Testis (tissue), 2 donors: ENCODE measurements at regions not wholly inside any gene's neighbourhood (a gene's known extent, or its start where the extent isn't known, plus 50 kb on each side); places are given as distances from the start of the nearest gene placed in this dataset.

Experiments used
- DNase-seq: peaks from one replicate; pipeline ENCODE4 v3.0.0-alpha.2; 2019
- H3K27ac ChIP-seq, 2 donors: fragments of 200-600 bp; sonication (generic); one replicate each; pipeline ENCODE4 v1.5.1; 2019
- H3K27me3 ChIP-seq: fragments of 200-600 bp; sonication (generic); one replicate; pipeline ENCODE4 v1.5.1; 2019
- H3K36me3 ChIP-seq: fragments of 200-600 bp; sonication (generic); one replicate; pipeline ENCODE4 v1.5.1; 2017; ENCODE audit warnings: low read depth; ENCODE audit errors: missing control alignments
- H3K4me1 ChIP-seq: fragments of 200-600 bp; sonication (generic); one replicate; pipeline ENCODE4 v1.5.1; 2019
- H3K4me3 ChIP-seq, 2 donors: fragments of 200-600 bp; sonication (generic); one replicate each; pipeline ENCODE4 v1.5.1; 2017 to 2019
- H3K9me3 ChIP-seq: fragments of 200-600 bp; sonication (generic); one replicate; pipeline ENCODE4 v1.5.1; 2017
- CTCF ChIP-seq, 3 experiments: fragments of 450-650 bp in 2 of 3; fragments of 200-600 bp in 1 of 3; sonication (generic) in 1 of 3; IDR thresholded peaks; one replicate each; pipeline ENCODE4 v1.5.1; 2016 to 2019; ENCODE audit warnings: antibody characterized with exemption in 3 of 3, mild to moderate bottlenecking in 2 of 3, moderate library complexity in 1 of 3
- POLR2A ChIP-seq: fragments of 450-650 bp; IDR thresholded peaks from one replicate; pipeline ENCODE4 v1.6.1; 2017; ENCODE audit warnings: antibody characterized with exemption, mild to moderate bottlenecking, moderate library complexity
- WGBS, 2 donors: methylation state at CpG; one replicate each; pipeline ENCODE4 v1.1.5; 2018; 5-methylcytosine and 5-hydroxymethylcytosine counted together
- intact Hi-C: fragments of 100-400 bp; cut with DNase I; formaldehyde crosslinking; loops from one replicate; pipeline ENCODE4 v1.15.1; 2023; ENCODE audit warnings: low total_unique reads

GRCh38 chrX:45632506-45632905 is 431.8 kb upstream of the DIPK2B start:
- Histone ChIP-seq H3K36me3 (no peaks in the 10 kb centered on the region), H3K4me1 (no peaks in the 10 kb centered on the region), H3K27ac (no peak overlapping the region), H3K9me3 (no peaks in the 10 kb centered on the region), H3K27me3 (no peaks in the 10 kb centered on the region), H3K4me3 (no peak overlapping the region)
- TF ChIP-seq POLR2A: no peak
- TF ChIP-seq CTCF (IDR thresholded peaks at IDR 0.05): no peak
- 59 to 71% methylated on average over 3 to 14 of the region's 17 CpGs for WGBS, 2 donors
- intact Hi-C loops: no loop called here
- no peak for DNase-seq

GRCh38 chrX:45630078-45630477 is 429.4 kb upstream of the DIPK2B start:
- Histone ChIP-seq H3K4me1 (no peaks in the 10 kb centered on the region), H3K27ac (no peak overlapping the region), H3K27me3 (no peaks in the 10 kb centered on the region), H3K36me3 (no peaks in the 10 kb centered on the region), H3K4me3 (no peak overlapping the region), H3K9me3 (no peaks in the 10 kb centered on the region)
- 94 to 100% methylated on average over 1 of the region's 1 CpG for WGBS, 2 donors
- intact Hi-C loops: no loop called here
- TF ChIP-seq POLR2A (no peak), CTCF (IDR thresholded peaks at IDR 0.05) (no peak)
- DNase-seq: no peak

GRCh38 chrX:45628041-45628440 is 427.4 kb upstream of the DIPK2B start:
- no peaks in the 10 kb centered on the region for H3K36me3 ChIP-seq
- intact Hi-C loops: no loop called here
- no peak for DNase-seq
- no peaks in the 10 kb centered on the region for H3K4me1 ChIP-seq
- WGBS, 2 donors: 40 to 50% methylated on average over 1 of the region's 1 CpG
- H3K27me3 ChIP-seq: no peaks in the 10 kb centered on the region
- H3K4me3 ChIP-seq: no peak overlapping the region
- no peaks in the 10 kb centered on the region for H3K9me3 ChIP-seq
- no peak for TF ChIP-seq CTCF (IDR thresholded peaks at IDR 0.05)
- no peak for TF ChIP-seq POLR2A
- H3K27ac ChIP-seq: no peak overlapping the region

- H3K27me3 ChIP-seq: no peaks in the 10 kb centered on the region
- no peaks in the 10 kb centered on the region for H3K9me3 ChIP-seq
- no peak overlapping the region for H3K4me3 ChIP-seq
- H3K4me1 ChIP-seq: no peaks in the 10 kb centered on the region
- no peak overlapping the region for H3K27ac ChIP-seq
- DNase-seq: no peak
- TF ChIP-seq POLR2A (no peak), CTCF (IDR thresholded peaks at IDR 0.05) (no peak)
- intact Hi-C loops: no loop called here
- H3K36me3 ChIP-seq: no peaks in the 10 kb centered on the region
Measured at GRCh38 chrX:45623266-45623665, 422.6 kb upstream of the DIPK2B start.

DNA sequence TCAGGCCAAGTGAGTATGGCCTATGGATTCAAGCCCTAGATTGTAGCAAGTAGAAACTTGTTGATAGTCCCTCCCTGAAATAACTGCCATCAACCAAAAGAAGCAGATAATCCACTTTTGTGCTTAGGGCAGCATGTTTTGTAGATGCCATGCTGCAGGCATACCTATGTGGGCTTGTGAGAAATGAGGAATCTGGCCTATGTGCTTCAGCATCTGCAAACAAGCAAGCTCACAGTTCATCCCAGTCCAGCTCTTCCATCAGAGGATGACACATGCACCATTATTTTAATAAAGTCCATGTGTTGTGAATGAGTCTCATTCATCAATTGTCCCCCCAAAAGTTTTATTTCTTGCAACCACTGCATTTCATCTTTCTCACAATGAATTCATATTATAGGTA is 421.9 kb upstream of the DIPK2B start:
- no peak for DNase-seq
- H3K4me1 ChIP-seq: no peaks in the 10 kb centered on the region
- H3K27ac ChIP-seq: no peak overlapping the region
- intact Hi-C loops: no loop called here
- H3K27me3 ChIP-seq: no peaks in the 10 kb centered on the region
- H3K36me3 ChIP-seq: no peaks in the 10 kb centered on the region
- H3K9me3 ChIP-seq: no peaks in the 10 kb centered on the region
- no peak overlapping the region for H3K4me3 ChIP-seq
- TF ChIP-seq CTCF (IDR thresholded peaks at IDR 0.05): no peak
